GM20000 (cell line): ENCODE measurements at regions not wholly inside any gene's neighbourhood (a gene's known extent, or its start where the extent isn't known, plus 50 kb on each side); places are given as distances from the start of the nearest gene placed in this dataset.

ENCODE experiments used
- DNase-seq: peaks from one replicate; pipeline ENCODE4 v3.0.0; 2012; ENCODE audit warnings: low spot score
- TF ChIP-seq, protein P1 (sequence below): IDR thresholded peaks from 2 replicates; pipeline ENCODE4 v1.5.1; 2012; ENCODE audit warnings: mild to moderate bottlenecking, control low read depth; ENCODE audit errors: extremely low read depth, missing control alignments

- no peak for DNase-seq
- TF ChIP-seq, protein P1, sequence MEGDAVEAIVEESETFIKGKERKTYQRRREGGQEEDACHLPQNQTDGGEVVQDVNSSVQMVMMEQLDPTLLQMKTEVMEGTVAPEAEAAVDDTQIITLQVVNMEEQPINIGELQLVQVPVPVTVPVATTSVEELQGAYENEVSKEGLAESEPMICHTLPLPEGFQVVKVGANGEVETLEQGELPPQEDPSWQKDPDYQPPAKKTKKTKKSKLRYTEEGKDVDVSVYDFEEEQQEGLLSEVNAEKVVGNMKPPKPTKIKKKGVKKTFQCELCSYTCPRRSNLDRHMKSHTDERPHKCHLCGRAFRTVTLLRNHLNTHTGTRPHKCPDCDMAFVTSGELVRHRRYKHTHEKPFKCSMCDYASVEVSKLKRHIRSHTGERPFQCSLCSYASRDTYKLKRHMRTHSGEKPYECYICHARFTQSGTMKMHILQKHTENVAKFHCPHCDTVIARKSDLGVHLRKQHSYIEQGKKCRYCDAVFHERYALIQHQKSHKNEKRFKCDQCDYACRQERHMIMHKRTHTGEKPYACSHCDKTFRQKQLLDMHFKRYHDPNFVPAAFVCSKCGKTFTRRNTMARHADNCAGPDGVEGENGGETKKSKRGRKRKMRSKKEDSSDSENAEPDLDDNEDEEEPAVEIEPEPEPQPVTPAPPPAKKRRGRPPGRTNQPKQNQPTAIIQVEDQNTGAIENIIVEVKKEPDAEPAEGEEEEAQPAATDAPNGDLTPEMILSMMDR: no peak
Measured at GRCh38 chr12:85657836-85658630, 178.2 kb downstream of the RASSF9 start.

- DNase-seq: no peak
- TF ChIP-seq, protein P1: no peak
Measured at GRCh38 chr12:85659754-85660530, 176.3 kb downstream of the RASSF9 start.

DNA sequence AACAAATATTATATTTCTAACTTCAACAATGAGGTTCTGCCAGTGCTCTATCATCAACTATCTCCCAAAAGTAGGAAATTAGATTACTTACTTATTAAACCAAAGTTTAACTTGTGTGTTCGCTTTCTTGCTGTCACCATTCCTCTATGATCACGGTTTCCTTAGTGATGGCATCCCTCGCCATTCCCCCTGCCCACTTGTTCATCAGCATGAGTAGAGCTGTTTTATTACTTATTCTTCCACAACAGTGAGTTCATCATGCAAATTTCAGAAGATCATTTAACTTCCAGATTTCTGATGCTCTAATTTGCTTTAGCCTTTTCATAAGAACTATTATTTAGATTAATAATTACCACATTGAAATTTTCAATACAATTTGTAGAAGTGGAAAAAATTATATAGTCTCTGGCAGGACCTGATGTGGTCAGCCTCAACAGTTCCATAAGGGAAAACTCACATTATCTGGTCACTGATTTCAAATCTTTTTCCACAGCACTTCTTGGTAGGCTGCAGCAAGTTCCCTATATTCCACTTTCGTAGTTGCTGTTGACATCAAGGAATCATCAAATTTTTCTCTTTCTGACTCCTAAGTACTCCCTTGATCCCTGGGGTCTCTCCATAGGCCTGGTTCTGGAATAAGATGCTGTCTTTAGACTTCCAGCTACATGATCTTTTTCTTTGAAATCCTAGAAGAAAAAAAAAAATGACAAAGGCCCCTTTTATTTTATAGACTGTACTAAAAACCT, 174.6 kb downstream of the RASSF9 start:
- DNase-seq: no peak
- TF ChIP-seq, protein P1: no peak

DNA sequence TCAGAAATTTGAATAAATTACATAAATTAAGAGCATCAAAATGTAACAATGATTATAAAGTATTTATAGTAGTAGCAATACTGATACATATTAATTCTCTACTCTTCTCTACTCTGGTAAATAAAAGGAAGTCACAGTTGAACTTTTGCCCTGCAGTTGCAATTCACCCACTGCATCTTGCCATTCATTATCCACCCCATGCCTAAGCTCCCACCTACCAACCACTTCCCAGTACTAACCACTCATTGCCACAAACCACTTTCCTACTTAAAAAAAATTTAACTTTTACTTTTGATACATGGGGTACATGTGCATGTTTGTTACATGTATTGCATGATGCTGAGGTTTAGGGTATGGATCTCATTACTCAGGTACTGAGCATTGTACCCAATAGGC, 174.0 kb downstream of the RASSF9 start:
- DNase-seq: no peak
- TF ChIP-seq, protein P1: no peak

GRCh38 chr12:85663631-85664030, 172.6 kb downstream of the RASSF9 start:
- TF ChIP-seq, protein P1: no peak
- no peak for DNase-seq

DNA sequence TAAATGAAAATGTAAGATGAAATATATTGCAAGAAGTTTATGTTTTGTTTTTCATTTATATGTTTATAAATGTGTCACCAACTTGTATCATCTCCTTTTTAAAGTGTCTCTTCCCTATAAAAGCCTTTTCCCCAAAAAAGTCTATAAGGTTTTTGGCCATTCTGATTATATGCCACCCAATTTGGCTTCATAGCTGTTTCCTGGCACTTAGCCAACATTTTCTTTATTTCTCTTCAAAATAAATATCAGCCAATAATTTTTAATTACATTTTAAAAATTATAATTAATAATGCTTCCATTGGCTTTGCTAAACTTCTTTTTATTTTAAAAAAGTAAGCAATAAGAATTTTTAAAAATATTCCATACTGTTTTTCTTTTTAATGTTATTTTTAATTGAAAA, 171.8 kb downstream of the RASSF9 start:
- TF ChIP-seq, protein P1: no peak
- DNase-seq: no peak
